ENCODE measurements at regions not wholly inside any gene's neighbourhood (a gene's known extent, or its start where the extent isn't known, plus 50 kb on each side); places are given as distances from the start of the nearest gene placed in this dataset.

DNA sequence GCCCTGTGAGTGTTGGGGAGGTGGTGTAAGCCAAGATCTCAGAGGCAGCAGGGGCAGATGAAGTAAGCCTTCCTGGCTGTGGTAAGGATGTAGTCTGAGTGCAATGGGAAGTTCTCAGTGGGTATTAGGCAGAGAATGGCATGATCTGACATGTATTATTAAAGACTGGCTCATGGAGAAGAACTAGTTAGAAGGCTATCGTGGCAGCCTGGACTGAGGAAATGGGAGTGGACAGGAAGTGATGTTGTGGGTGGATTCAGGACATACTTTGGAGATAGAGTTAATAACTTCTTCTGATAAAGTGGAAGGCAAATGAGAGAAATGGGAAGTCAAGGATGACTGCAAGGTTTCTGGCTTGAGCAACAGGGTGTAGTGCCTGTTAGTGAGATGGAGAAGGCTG, 250.9 kb upstream of the CFAP20DC start:
- DNase-seq (ENCODE audit: low spot score in 2 of 2), result no peak
- 29 to 42% methylated on average over 1 of the region's 1 CpG for WGBS, 2 donors
- intact Hi-C loops (cut with DNase I; ENCODE audit: low total_unique reads), result no loop called here
- no peak for TF ChIP-seq POLR2A (IDR thresholded peaks at IDR 0.05)
- TF ChIP-seq, protein P1, sequence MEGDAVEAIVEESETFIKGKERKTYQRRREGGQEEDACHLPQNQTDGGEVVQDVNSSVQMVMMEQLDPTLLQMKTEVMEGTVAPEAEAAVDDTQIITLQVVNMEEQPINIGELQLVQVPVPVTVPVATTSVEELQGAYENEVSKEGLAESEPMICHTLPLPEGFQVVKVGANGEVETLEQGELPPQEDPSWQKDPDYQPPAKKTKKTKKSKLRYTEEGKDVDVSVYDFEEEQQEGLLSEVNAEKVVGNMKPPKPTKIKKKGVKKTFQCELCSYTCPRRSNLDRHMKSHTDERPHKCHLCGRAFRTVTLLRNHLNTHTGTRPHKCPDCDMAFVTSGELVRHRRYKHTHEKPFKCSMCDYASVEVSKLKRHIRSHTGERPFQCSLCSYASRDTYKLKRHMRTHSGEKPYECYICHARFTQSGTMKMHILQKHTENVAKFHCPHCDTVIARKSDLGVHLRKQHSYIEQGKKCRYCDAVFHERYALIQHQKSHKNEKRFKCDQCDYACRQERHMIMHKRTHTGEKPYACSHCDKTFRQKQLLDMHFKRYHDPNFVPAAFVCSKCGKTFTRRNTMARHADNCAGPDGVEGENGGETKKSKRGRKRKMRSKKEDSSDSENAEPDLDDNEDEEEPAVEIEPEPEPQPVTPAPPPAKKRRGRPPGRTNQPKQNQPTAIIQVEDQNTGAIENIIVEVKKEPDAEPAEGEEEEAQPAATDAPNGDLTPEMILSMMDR (IDR thresholded peaks at IDR 0.05), result no peak
- H3K4me3 ChIP-seq (ENCODE audit: low read depth, poor library complexity, severe bottlenecking), result no peak overlapping the region

DNA sequence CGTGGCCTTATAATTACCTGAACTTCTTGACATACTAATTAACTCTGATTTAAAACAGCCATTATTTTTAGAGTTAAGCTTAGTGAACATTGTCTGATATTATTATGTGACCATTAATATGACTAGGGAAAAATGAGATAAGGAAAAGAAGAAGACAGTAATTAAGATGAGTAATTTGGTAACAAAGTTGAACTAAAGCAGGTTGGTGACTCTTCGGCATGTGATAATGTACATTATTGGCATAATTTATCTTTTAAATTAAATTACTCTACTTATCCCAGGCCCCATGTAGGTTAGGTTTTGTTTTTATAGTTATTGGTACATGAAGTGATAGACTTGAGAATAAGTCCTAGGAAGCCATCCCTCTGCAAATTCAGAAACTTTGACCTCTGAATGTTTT, 249.7 kb upstream of the CFAP20DC start:
- no peak overlapping the region for H3K4me3 ChIP-seq (ENCODE audit: low read depth, poor library complexity, severe bottlenecking)
- no peak for TF ChIP-seq POLR2A (IDR thresholded peaks at IDR 0.05)
- TF ChIP-seq, protein P1 (IDR thresholded peaks at IDR 0.05), result no peak
- DNase-seq (ENCODE audit: low spot score in 2 of 2), result no peak
- intact Hi-C loops (cut with DNase I; ENCODE audit: low total_unique reads), result no loop called here
- 76 to 79% methylated on average over 2 of the region's 2 CpGs for WGBS, 2 donors

DNA sequence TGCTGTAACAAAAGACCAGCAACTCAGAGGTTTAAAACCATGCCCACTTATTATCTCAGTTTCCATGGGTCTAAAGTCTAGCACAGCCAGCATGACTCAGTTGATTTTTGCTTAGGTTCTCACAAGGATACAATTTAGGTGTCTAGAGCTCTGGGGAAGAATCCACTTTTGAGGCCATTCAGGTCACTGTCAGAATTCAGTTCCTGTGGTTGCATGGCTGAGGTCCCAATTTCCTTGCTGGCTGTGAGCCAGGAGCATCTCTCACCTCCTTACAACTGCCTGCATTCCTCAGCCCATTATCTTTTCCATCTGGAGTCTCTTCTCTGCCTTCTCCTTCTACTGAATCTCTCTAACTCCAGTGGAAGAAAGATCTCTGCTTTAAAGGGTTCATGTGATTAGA, 240.5 kb upstream of the CFAP20DC start:
- intact Hi-C loops (cut with DNase I; ENCODE audit: low total_unique reads), result no loop called here
- TF ChIP-seq, protein P1 (IDR thresholded peaks at IDR 0.05), result no peak
- TF ChIP-seq POLR2A (IDR thresholded peaks at IDR 0.05), result no peak
- no peak overlapping the region for H3K4me3 ChIP-seq (ENCODE audit: low read depth, poor library complexity, severe bottlenecking)
- no peak for DNase-seq (ENCODE audit: low spot score in 2 of 2)

- WGBS, 2 donors, result 33 to 53% methylated on average over 1 of the region's 1 CpG
- no peak for DNase-seq (ENCODE audit: low spot score in 2 of 2)
- intact Hi-C loops (cut with DNase I; ENCODE audit: low total_unique reads), result no loop called here
- H3K4me3 ChIP-seq (ENCODE audit: low read depth, poor library complexity, severe bottlenecking), result no peak overlapping the region
- TF ChIP-seq POLR2A (IDR thresholded peaks at IDR 0.05), result no peak
- TF ChIP-seq, protein P1 (IDR thresholded peaks at IDR 0.05), result no peak
Measured at GRCh38 chr3:59289831-59290230, 240.0 kb upstream of the CFAP20DC start.

GRCh38 chr3:59288951-59289350, 239.1 kb upstream of the CFAP20DC start:
- WGBS, 2 donors, result 41 to 48% methylated on average over 3 of the region's 3 CpGs

More at GRCh38 chr3:59288951-59289350, 239.1 kb upstream of the CFAP20DC start:
- no peak overlapping the region for H3K4me3 ChIP-seq (ENCODE audit: low read depth, poor library complexity, severe bottlenecking)
- TF ChIP-seq, protein P1 (IDR thresholded peaks at IDR 0.05), result no peak
- no peak for TF ChIP-seq POLR2A (IDR thresholded peaks at IDR 0.05)
- intact Hi-C loops (cut with DNase I; ENCODE audit: low total_unique reads), result no loop called here
- DNase-seq (ENCODE audit: low spot score in 2 of 2), result no peak

Measured in lower leg skin (tissue), 4 donors.